GM19240 (cell line): ENCODE measurements at regions not wholly inside any gene's neighbourhood (a gene's known extent, or its start where the extent isn't known, plus 50 kb on each side); places are given as distances from the start of the nearest gene placed in this dataset.

Experiments used
- DNase-seq: peaks from one replicate; pipeline ENCODE4 v3.0.0; 2011; ENCODE audit warnings: low spot score; ENCODE audit not compliant: insufficient read length

- DNase-seq = no peak
These were observed 188.2 kb downstream of the ZFP36L2 start for GRCh38 chr2:43038034-43038695.

- no peak for DNase-seq
These were observed 190.5 kb downstream of the ZFP36L2 start for GRCh38 chr2:43035922-43036321.

DNA sequence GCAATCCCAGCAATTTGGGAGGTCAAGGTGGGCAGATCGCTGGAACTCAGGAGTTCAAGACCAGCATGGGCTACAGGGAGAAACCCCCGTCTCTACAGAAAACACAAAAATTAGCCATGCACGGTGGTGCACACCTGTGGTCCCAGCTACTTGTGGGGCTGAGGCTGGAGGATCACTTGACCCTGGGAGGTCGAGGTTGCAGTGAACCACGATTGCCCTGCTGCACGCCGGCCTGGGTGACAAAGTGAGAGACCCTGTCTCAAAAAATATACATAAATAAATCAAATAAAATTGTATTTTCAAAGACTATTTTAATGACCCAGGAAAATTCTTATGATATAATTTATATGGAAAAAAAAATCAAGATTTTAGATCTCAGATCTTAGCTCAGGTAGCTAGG is 191.5 kb downstream of the ZFP36L2 start:
- DNase-seq = no peak

- DNase-seq = no peak
These were observed 192.2 kb downstream of the ZFP36L2 start for GRCh38 chr2:43034242-43034619.

- no peak for DNase-seq
These were observed 192.8 kb downstream of the ZFP36L2 start for GRCh38 chr2:43033466-43034241.

GRCh38 chr2:43033016-43033270 is 193.5 kb downstream of the ZFP36L2 start:
- DNase-seq = no peak

GRCh38 chr2:43032213-43033015 is 194.0 kb downstream of the ZFP36L2 start:
- no peak for DNase-seq

DNA sequence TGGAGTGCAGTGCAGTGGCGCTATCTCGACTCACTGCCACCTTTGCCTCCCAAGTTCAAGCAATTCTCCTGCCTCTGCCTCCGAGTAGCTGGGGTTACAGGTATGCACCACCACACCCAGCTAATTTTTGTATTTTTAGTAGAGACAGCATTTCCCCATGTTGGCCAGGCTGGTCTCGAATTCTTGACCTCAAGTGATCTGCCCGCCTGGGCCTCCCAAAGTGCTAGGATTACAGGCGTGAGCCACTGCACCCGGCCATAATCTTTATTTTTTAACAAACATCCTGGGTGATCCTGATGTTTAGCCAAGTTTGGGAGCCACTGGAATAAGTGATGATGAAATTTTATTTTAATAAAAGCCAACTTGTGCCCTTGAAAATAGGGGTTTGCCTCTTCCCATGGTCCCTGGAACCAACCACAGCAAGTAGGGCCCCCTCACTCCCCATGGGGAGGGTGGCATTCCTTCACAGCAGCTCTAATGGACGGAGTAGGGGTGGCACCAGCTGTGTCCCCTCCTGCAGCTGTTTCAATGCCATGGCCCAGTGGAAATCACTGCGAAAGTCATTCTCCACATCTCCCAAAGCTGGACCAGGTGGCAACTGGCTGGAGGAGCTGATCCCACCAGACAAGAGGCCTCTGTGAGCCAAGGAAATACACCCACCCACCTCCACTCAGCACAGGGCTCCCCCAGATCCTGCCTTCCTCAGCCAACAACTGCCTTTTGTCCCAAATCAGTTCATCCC is 194.8 kb downstream of the ZFP36L2 start:
- no peak for DNase-seq

GRCh38 chr2:43030551-43031307 is 195.7 kb downstream of the ZFP36L2 start:
- DNase-seq = no peak

GRCh38 chr2:43029186-43029585 is 197.2 kb downstream of the ZFP36L2 start:
- DNase-seq = no peak

GRCh38 chr2:43028188-43028587 is 198.2 kb downstream of the ZFP36L2 start:
- DNase-seq = no peak

GRCh38 chr2:43027097-43027873 is 199.1 kb downstream of the ZFP36L2 start:
- no peak for DNase-seq

- DNase-seq = no peak
These were observed 199.8 kb downstream of the ZFP36L2 start for GRCh38 chr2:43026426-43027096.

- DNase-seq = no peak
These were observed 200.6 kb downstream of the ZFP36L2 start for GRCh38 chr2:43025709-43026295.

- peak; percentile 45 for DNase-seq
These were observed 201.8 kb downstream of the ZFP36L2 start for GRCh38 chr2:43024515-43025011.

- DNase-seq = no peak
These were observed 202.5 kb downstream of the ZFP36L2 start for GRCh38 chr2:43023791-43024514.

DNA sequence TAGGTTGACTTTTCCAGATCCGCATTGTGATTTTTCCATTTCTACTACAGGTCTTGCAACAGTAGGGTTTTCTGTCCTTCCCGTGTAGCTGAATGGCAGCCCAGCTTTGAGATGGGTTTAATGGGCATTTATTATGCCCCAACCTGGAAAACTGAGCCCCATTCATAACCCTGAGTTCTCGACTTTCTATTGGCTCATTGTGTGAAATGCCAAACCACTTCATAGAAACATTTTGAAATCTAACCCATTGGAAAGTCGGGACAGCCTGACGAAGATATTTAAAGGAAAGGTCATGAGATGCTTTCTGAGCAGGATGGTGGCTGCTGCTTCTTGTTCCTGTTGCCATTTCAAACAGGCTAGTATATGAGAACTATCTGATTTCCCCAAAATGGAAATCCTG is 203.5 kb downstream of the ZFP36L2 start:
- no peak for DNase-seq

DNA sequence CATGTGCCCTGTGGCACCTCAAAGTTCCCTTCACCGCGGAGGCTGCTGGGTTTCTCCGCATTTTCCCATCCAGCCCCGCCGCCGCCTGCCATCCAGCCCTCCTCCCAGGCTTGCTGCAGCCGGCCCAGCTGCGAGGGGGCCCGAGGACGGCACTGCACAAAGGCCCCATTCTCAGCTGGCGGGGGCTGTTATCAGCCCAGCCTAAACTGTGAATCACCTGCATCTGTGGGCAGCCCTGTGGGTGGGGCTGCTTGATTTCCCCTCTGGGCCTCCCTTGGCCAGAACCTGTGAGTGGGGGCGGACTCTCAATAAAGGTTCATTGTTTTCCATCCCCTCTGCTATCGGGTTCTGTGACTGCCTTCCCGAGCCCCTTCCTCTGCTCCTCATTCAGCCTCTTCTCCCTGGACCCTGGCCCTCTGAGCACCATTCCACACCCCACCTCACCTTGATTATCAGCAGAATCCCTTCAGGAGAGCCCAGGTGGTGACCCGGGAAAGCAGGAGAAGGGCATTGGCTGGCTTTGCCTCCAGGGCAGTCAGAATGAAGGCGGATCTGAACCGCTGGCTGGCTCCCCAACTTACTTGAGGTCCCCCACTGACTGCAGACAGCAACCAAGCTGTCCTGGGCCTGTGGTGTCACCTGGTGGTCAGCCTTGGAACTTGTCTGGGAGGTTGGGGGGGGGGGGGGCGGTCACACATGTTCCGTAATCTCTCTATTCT is 204.5 kb downstream of the ZFP36L2 start:
- no peak for DNase-seq
